GM12878 (cell line): ENCODE measurements at regions not wholly inside any gene's neighbourhood (a gene's known extent, or its start where the extent isn't known, plus 50 kb on each side); places are given as distances from the start of the nearest gene placed in this dataset.

Experiments
- ATAC-seq: fragments of 200-7000 bp; cut with Tn5 transposase; 3 replicates; pipeline ENCODE4 v1.9.1; 2020; ENCODE audit warnings: mild to moderate bottlenecking, moderate library complexity
- BruUV-seq: library from RNA; stranded (reverse); fragments of 400-500 nt; replicated peaks from 2 replicates; lab custom pipeline; 2021; lab: Mats Ljungman, UMichigan
- CTCF ChIA-PET: fragments of 300-600 bp; sonication (Branson Sonifier 250); formaldehyde crosslinking; extraction: SDS; loops from one replicate; lab custom pipeline; 2021; ENCODE audit warnings: inconsistent platforms; lab: Yijun Ruan, JAX
- POLR2A ChIA-PET: fragments of 350-600 bp; formaldehyde crosslinking; extraction: SDS; loops from one replicate; lab custom pipeline; 2021; ENCODE audit warnings: inconsistent platforms; lab: Charles Lee
- RAD21 ChIA-PET: fragments of 300-600 bp; sonication (Branson Sonifier 250); formaldehyde crosslinking; loops from one replicate; lab custom pipeline; 2023; ENCODE audit warnings: antibody characterized with exemption; ENCODE audit not compliant: unreplicated experiment; lab: Charles Lee
- SMC1A ChIA-PET: fragments of 300-600 bp; sonication (Branson Sonifier 250); formaldehyde crosslinking; loops from one replicate; lab custom pipeline; 2023; ENCODE audit not compliant: unreplicated experiment, uncharacterized antibody; lab: Charles Lee
- DNase-seq: peaks from one replicate; pipeline ENCODE4 v3.0.0-alpha.2; 2011; ENCODE audit warnings: low read depth, low spot score
- FAIRE-seq: peaks from 3 replicates; lab custom pipeline; 2011; peaks lifted over from hg19 to GRCh38; lab: Jason Lieb, UNC
- H2AFZ ChIP-seq: 2 replicates; pipeline ENCODE4 v1.6.0; 2011; ENCODE audit warnings: low read depth, low read length, control low read depth; ENCODE audit not compliant: control insufficient read depth
- H3K27ac ChIP-seq: 2 replicates; pipeline ENCODE4 v1.5.1; 2011; ENCODE audit warnings: control low read depth; ENCODE audit not compliant: control insufficient read depth, insufficient read depth
- H3K27me3 ChIP-seq, 2 experiments: replicated peaks in 1 of 2; 2 replicates each; pipeline versions ENCODE4 v1.6.0 to v1.6.1; 2011; ENCODE audit warnings: low read length in 1 of 2; ENCODE audit not compliant: control insufficient read depth in 2 of 2, insufficient read depth in 2 of 2
- H3K36me3 ChIP-seq, 2 experiments: 2 replicates each; pipeline ENCODE4 v1.5.1; 2011; ENCODE audit warnings: low read length in 1 of 2; ENCODE audit not compliant: control insufficient read depth in 2 of 2, insufficient read depth in 2 of 2
- H3K4me1 ChIP-seq: 2 replicates; pipeline ENCODE4 v1.6.1; 2011; ENCODE audit warnings: mild to moderate bottlenecking, low read length, moderate library complexity, mixed read lengths; ENCODE audit not compliant: control insufficient read depth, insufficient read depth
- H3K4me2 ChIP-seq: 2 replicates; pipeline ENCODE4 v1.6.0; 2011; ENCODE audit warnings: control low read depth; ENCODE audit not compliant: control insufficient read depth, insufficient read depth
- H3K4me3 ChIP-seq: fragments of 200-600 bp; sonication (generic); 2 replicates; pipeline ENCODE4 v1.5.1; 2016
- H3K79me2 ChIP-seq: 2 replicates; pipeline ENCODE4 v1.6.0; 2011; ENCODE audit warnings: low read length; ENCODE audit not compliant: control insufficient read depth, insufficient read depth
- H3K9ac ChIP-seq: 2 replicates; pipeline ENCODE4 v1.8.0; 2011; ENCODE audit warnings: low read length, control low read depth, mixed read lengths; ENCODE audit not compliant: control insufficient read depth, insufficient read depth
- H3K9me3 ChIP-seq: replicated peaks from 3 replicates; pipeline ENCODE4 v1.5.1; 2011; ENCODE audit warnings: mild to moderate bottlenecking, low read length; ENCODE audit not compliant: control insufficient read depth, insufficient read depth
- H4K20me1 ChIP-seq: 2 replicates; pipeline ENCODE4 v1.6.0; 2011; ENCODE audit not compliant: control insufficient read depth, insufficient read depth
- BHLHE40 ChIP-seq, 2 experiments: fragments of 450-650 bp in 1 of 2; IDR thresholded peaks; 2 replicates each; pipeline ENCODE4 v1.6.1; 2011 to 2017; ENCODE audit warnings: low read depth in 2 of 2, borderline replicate concordance in 1 of 2, improper control_type of control experiment in 1 of 2, low read length in 1 of 2, mild to moderate bottlenecking in 1 of 2
- CBFB ChIP-seq: IDR thresholded peaks from 2 replicates; pipeline ENCODE4 v1.6.1; 2016; ENCODE audit warnings: antibody characterized with exemption, low read depth
- ETV6 ChIP-seq, 2 experiments: fragments of 450-650 bp in 1 of 2; IDR thresholded peaks in 1 of 2; conservative IDR thresholded peaks in 1 of 2; 2 replicates each; pipeline ENCODE4 v1.6.1; 2014; ENCODE audit warnings: antibody characterized with exemption in 1 of 2, borderline replicate concordance in 1 of 2, low read depth in 1 of 2, mild to moderate bottlenecking in 1 of 2, moderate library complexity in 1 of 2
- HSF1 ChIP-seq: fragments of 150-350 bp; IDR thresholded peaks from 2 replicates; pipeline ENCODE4 v1.6.1; 2014; ENCODE audit warnings: mild to moderate bottlenecking, low read depth, low read length
- PML ChIP-seq: IDR thresholded peaks from 2 replicates; pipeline ENCODE4 v1.6.1; 2012; ENCODE audit warnings: low read length, inconsistent platforms
- POLR2A ChIP-seq: IDR thresholded peaks from 2 replicates; pipeline ENCODE4 v1.6.1; 2011; ENCODE audit warnings: low read depth, mild to moderate bottlenecking, low read length
- RELA ChIP-seq: fragments of 450-650 bp; IDR thresholded peaks from 2 replicates; pipeline ENCODE4 v1.8.0; 2014; ENCODE audit warnings: borderline replicate concordance; ENCODE audit not compliant: partially characterized antibody
- YBX1 ChIP-seq: fragments of 450-650 bp; IDR thresholded peaks from 2 replicates; pipeline ENCODE4 v1.6.1; 2016; ENCODE audit warnings: antibody characterized with exemption
- ZBTB33 ChIP-seq: fragments of 450-650 bp; IDR thresholded peaks from 2 replicates; pipeline ENCODE4 v1.6.1; 2017; ENCODE audit warnings: mild to moderate bottlenecking
- WGBS: methylation state at CpG from one replicate; pipeline ENCODE4 v1.1.6; 2016; ENCODE audit warnings: low lambda C conversion rate; ENCODE audit not compliant: insufficient replicate concordance, insufficient coverage; ENCODE audit errors: missing lambda C conversion rate; 5-methylcytosine and 5-hydroxymethylcytosine counted together
- in situ Hi-C: fragments of 300-500 bp; cut with MboI; formaldehyde crosslinking; loops from 9 replicates; pipeline ENCODE4 v1.14.3; 2018; ENCODE audit warnings: mixed read lengths
- intact Hi-C: fragments of 100-400 bp; cut with micrococcal nuclease; formaldehyde crosslinking; loops from one replicate; pipeline ENCODE4 v1.14.2; 2022; ENCODE audit not compliant: unreplicated experiment

GRCh38 chr13:34137200-34137599 lies 319.3 kb downstream of the RFC3 start:
- no TSS peak for BruUV-seq
- Histone ChIP-seq H3K36me3 (no peaks in the 10 kb centered on the region), H3K27ac (no peak overlapping the region), H3K4me2 (no peak overlapping the region), H3K79me2 (no peaks in the 10 kb centered on the region), H3K4me1 (no peaks in the 10 kb centered on the region), H3K4me3 (no peak overlapping the region), H3K27me3 (no peaks in the 10 kb centered on the region; a peak in 1 of 4 replicates), H2AFZ (no peak overlapping the region), H3K9me3 (no peaks in the 10 kb centered on the region), H4K20me1 (no peaks in the 10 kb centered on the region), H3K9ac (no peak overlapping the region)
- WGBS = 27% methylated on average over 2 of the region's 2 CpGs
- in situ Hi-C loops (no loop called here), intact Hi-C loops (no loop called here)
- no peak for DNase-seq
- ATAC-seq = no peak
- ChIA-PET SMC1A (no interaction called here), RAD21 (no interaction called here), CTCF (interaction anchor here (0.5 kb wide), 1 partner anchor 752 kb away, joined by 4 read pairs; no protein-coding TSS in a partner anchor), POLR2A (no interaction called here)
- no peak for FAIRE-seq
- no peak for TF ChIP-seq YBX1
- TF ChIP-seq CBFB = no peak
- TF ChIP-seq ETV6 (conservative IDR thresholded peaks at IDR 0.05 in 1 of 2, IDR thresholded peaks at IDR 0.05 in 1 of 2; ENCODE audit: borderline replicate concordance in 1 of 2, low read depth in 1 of 2) = no peak
- no peak for TF ChIP-seq ZBTB33
- TF ChIP-seq HSF1 = no peak
- no peak for TF ChIP-seq BHLHE40 (IDR thresholded peaks at IDR 0.05; ENCODE audit: borderline replicate concordance in 1 of 2, low read depth in 2 of 2, low read length in 1 of 2)
- TF ChIP-seq PML = no peak
- no peak for TF ChIP-seq RELA
- no peak for TF ChIP-seq POLR2A
